GM06990 (cell line): ENCODE measurements at regions not wholly inside any gene's neighbourhood (a gene's known extent, or its start where the extent isn't known, plus 50 kb on each side); places are given as distances from the start of the nearest gene placed in this dataset.

Source experiments
- DNase-seq: peaks from one replicate; pipeline ENCODE4 v3.0.0-alpha.2; 2011; ENCODE audit not compliant: insufficient read length; ENCODE audit errors: extremely low read depth
- H3K27me3 ChIP-seq: replicated peaks from 2 replicates; pipeline ENCODE4 v1.6.0; 2011; ENCODE audit warnings: low read length; ENCODE audit not compliant: control insufficient read depth, insufficient read depth
- H3K36me3 ChIP-seq: 2 replicates; pipeline ENCODE4 v1.5.1; 2011; ENCODE audit warnings: low read length; ENCODE audit not compliant: control insufficient read depth, insufficient read depth
- H3K4me3 ChIP-seq: replicated peaks from 2 replicates; pipeline ENCODE4 v1.5.1; 2011; ENCODE audit warnings: low read depth, mild to moderate bottlenecking, control low read depth, low read length
- TF ChIP-seq, protein P1 (sequence below): IDR thresholded peaks from 2 replicates; pipeline ENCODE4 v1.5.1; 2011; ENCODE audit warnings: low read length, control low read depth, mild to moderate bottlenecking, inconsistent platforms; ENCODE audit not compliant: insufficient read depth, poor library complexity, severe bottlenecking

DNA sequence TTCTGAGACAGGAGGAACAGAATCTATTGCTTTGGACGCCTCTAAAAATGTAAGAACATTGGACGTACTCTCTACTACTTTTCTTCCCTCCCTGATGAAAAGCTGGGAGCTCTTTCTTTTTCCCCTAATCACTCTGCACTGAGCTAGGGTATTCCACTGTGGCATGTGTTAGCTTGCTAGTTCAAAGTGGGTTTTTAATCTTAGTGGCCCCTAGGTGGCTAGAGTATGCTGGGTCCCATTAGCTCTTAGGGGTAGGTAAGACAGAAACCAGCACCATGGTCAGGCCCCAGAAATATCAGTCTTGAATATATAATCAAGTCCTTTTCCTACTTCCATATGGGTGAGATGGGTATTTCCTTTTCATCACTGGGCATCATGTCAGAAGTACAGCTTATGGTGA lies 945.2 kb upstream of the PTPRD start:
- no peaks in the 10 kb centered on the region for H3K36me3 ChIP-seq
- H3K27me3 ChIP-seq, result no peaks in the 10 kb centered on the region
- no peak overlapping the region for H3K4me3 ChIP-seq
- TF ChIP-seq, protein P1, sequence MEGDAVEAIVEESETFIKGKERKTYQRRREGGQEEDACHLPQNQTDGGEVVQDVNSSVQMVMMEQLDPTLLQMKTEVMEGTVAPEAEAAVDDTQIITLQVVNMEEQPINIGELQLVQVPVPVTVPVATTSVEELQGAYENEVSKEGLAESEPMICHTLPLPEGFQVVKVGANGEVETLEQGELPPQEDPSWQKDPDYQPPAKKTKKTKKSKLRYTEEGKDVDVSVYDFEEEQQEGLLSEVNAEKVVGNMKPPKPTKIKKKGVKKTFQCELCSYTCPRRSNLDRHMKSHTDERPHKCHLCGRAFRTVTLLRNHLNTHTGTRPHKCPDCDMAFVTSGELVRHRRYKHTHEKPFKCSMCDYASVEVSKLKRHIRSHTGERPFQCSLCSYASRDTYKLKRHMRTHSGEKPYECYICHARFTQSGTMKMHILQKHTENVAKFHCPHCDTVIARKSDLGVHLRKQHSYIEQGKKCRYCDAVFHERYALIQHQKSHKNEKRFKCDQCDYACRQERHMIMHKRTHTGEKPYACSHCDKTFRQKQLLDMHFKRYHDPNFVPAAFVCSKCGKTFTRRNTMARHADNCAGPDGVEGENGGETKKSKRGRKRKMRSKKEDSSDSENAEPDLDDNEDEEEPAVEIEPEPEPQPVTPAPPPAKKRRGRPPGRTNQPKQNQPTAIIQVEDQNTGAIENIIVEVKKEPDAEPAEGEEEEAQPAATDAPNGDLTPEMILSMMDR, result no peak
- DNase-seq, result no peak

DNA sequence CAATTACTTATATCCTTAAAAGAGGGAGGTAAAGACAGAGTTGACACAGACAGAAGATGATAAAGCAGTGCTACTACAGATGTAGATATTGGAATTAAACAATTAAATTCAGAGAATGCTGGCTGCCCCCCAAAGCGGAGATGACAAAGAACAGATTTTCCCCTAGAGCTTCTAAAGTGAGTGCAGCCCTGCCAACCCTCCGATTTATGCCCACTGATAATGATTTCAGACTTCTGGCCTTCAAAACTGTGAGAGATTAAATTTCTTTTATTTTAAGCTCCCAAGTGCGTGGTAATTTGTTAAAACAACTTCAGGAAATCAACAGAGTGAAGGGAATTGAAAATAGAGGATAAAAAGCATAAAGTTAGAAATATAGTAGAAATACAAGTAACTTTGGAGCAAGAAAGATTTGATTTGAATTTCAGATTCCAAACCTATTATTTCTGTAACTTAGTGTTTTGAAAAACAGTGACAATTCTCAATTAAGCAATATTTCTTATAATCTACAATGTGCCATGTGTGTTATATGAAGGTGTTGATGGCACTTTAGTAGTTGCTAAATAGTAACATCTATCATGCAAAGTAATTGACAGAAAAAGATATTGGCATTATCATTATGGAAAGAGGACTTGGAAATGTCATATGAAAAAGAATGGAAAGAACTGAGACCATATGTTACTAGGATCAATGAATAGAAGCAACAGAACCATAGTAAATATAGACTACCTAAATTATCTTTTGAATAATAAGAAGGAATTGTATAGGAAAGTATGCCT lies 946.4 kb upstream of the PTPRD start:
- Histone ChIP-seq H3K36me3 (no peaks in the 10 kb centered on the region), H3K4me3 (no peak overlapping the region), H3K27me3 (no peaks in the 10 kb centered on the region)
- no peak for DNase-seq
- TF ChIP-seq, protein P1, result no peak

DNA sequence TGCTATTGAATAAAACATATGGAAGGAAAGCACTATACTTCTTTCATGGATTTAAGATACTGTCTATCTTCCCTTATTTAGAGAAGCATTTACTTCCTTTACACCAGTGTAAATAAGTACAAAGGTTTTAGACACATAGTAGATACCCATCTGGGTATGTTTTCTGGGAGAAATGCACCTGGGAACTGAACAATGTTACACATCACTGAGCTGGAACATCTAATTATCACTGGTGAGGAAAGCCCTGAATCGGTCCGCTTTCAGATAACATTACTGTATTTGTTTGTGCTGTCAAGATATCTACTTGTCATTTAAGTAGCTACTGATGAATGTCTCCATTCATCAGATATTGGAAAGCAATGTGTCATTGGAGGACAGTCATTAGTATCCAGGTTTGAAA lies 964.7 kb upstream of the PTPRD start:
- H3K36me3 ChIP-seq, result no peaks in the 10 kb centered on the region
- no peaks in the 10 kb centered on the region for H3K27me3 ChIP-seq
- H3K4me3 ChIP-seq, result no peak overlapping the region
- TF ChIP-seq, protein P1, result no peak
- no peak for DNase-seq

DNA sequence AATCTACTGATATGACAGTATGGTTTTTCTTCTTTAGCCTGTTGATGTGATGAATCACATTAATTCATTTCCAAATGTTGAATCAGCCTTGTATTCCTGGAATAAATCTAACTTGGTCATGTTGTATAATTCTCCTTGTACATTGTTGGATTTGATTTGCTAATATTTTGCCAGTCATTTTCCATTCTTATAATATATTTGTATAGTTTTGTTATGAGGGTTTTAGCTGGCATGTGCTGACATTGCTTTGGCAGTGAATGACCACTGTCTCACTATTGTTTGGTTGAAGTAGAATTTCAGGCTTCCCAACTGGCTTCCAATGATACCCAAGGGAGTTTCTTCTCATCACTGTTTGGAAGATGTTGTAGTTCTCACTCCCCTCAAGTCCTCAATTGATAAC lies 983.0 kb upstream of the PTPRD start:
- TF ChIP-seq, protein P1, result no peak
- Histone ChIP-seq H3K27me3 (no peaks in the 10 kb centered on the region), H3K36me3 (no peaks in the 10 kb centered on the region), H3K4me3 (no peak overlapping the region)
- DNase-seq, result no peak

DNA sequence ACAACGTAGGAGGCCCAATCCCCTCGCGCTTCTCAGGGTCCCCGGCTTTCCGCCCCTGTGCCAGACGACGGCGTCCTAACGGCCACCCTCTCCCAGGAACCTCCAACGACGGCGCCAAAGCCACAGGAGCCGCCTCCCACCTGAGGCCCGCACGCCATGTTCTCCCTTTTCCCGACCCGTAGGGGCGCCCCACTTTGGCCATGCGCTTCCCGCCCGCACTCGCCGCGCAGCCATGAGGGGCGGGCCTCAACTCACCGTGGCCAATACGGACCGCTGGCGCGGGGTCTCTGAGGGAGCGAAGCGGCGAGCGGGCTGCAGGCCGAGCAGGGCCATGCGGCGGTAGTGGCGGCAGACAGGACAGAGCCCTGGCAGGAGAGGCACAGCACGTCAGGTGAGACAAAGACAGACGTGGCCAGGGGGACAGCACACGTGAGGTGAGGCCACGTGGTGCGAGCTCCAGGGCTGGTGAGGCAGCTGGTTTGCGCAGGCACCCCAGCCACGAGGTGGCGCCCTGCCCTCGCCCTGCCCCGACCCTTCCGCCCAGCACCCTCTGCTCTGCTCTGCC lies 1005.5 kb upstream of the PTPRD start:
- Histone ChIP-seq H3K36me3 (no peaks in the 10 kb centered on the region), H3K4me3 (no peak overlapping the region), H3K27me3 (no peaks in the 10 kb centered on the region)
- DNase-seq, result peak; percentile 2
- TF ChIP-seq, protein P1, result no peak
